HEK293T (cell line): ENCODE measurements at regions not wholly inside any gene's neighbourhood (a gene's known extent, or its start where the extent isn't known, plus 50 kb on each side); places are given as distances from the start of the nearest gene placed in this dataset.
"Not testable (repeated sequence)": the region's sequence is repeated elsewhere in the genome, so short reads cannot be mapped to it uniquely, and the experiment has no call there.

ENCODE experiments used
- CTCF ChIA-PET: fragments of 350-600 bp; formaldehyde crosslinking; extraction: SDS; loops from one replicate; lab custom pipeline; 2021; ENCODE audit warnings: antibody characterized with exemption, inconsistent platforms; lab: Yijun Ruan, JAX
- POLR2A ChIA-PET: fragments of 350-600 bp; formaldehyde crosslinking; extraction: SDS; loops from one replicate; lab custom pipeline; 2020; ENCODE audit warnings: antibody characterized with exemption, inconsistent platforms; lab: Yijun Ruan, JAX
- DNase-seq: peaks from one replicate; pipeline ENCODE4 v3.0.0; 2012; ENCODE audit warnings: mixed read lengths; ENCODE audit errors: extremely low spot score
- ARNT ChIP-seq: fragments of 450-650 bp; IDR thresholded peaks from 2 replicates; pipeline ENCODE4 v1.6.1; 2017; ENCODE audit warnings: mild to moderate bottlenecking
- BHLHE40 ChIP-seq: fragments of 450-650 bp; IDR thresholded peaks from 2 replicates; pipeline ENCODE4 v1.6.1; 2016; ENCODE audit warnings: mild to moderate bottlenecking, moderate library complexity, borderline replicate concordance
- CTBP1 ChIP-seq: fragments of 450-650 bp; IDR thresholded peaks from 2 replicates; pipeline ENCODE4 v1.6.1; 2016; ENCODE audit warnings: borderline replicate concordance
- ELF4 ChIP-seq: fragments of 450-650 bp; IDR thresholded peaks from 2 replicates; pipeline ENCODE4 v1.6.1; 2017; ENCODE audit warnings: antibody characterized with exemption
- FOXA1 ChIP-seq: fragments of 450-650 bp; IDR thresholded peaks from 2 replicates; pipeline ENCODE4 v1.6.1; 2016; ENCODE audit warnings: mild to moderate bottlenecking
- FOXK2 ChIP-seq: fragments of 450-650 bp; IDR thresholded peaks from 2 replicates; pipeline ENCODE4 v1.6.1; 2016; ENCODE audit warnings: mild to moderate bottlenecking
- FOXM1 ChIP-seq: fragments of 450-650 bp; IDR thresholded peaks from 2 replicates; pipeline ENCODE4 v1.6.1; 2017; ENCODE audit warnings: mild to moderate bottlenecking, borderline replicate concordance
- HDGF ChIP-seq: fragments of 450-650 bp; IDR thresholded peaks from 2 replicates; pipeline ENCODE4 v1.6.1; 2017; ENCODE audit warnings: antibody characterized with exemption, borderline replicate concordance
- L3MBTL2 ChIP-seq: fragments of 450-650 bp; conservative IDR thresholded peaks from 2 replicates; pipeline ENCODE4 v1.6.1; 2016; ENCODE audit warnings: mild to moderate bottlenecking
- LEF1 ChIP-seq: fragments of 450-650 bp; IDR thresholded peaks from 2 replicates; pipeline ENCODE4 v1.6.1; 2017; ENCODE audit warnings: mild to moderate bottlenecking, borderline replicate concordance
- NFRKB ChIP-seq: fragments of 450-650 bp; IDR thresholded peaks from 2 replicates; pipeline ENCODE4 v1.6.1; 2016; ENCODE audit warnings: mild to moderate bottlenecking, moderate library complexity
- SP1 ChIP-seq: fragments of 450-650 bp; IDR thresholded peaks from 2 replicates; pipeline ENCODE4 v1.6.1; 2017
- SUZ12 ChIP-seq: fragments of 450-650 bp; IDR thresholded peaks from 2 replicates; pipeline ENCODE4 v1.6.1; 2016; ENCODE audit warnings: mild to moderate bottlenecking
- TARDBP ChIP-seq: fragments of 450-650 bp; IDR thresholded peaks from 2 replicates; pipeline ENCODE4 v1.6.1; 2016
- ZNF384 ChIP-seq: fragments of 450-650 bp; IDR thresholded peaks from 2 replicates; pipeline ENCODE4 v1.6.1; 2016
- TF ChIP-seq, protein P1 (sequence below): fragments of 450-650 bp; IDR thresholded peaks from 2 replicates; pipeline ENCODE4 v1.6.1; 2016

DNA sequence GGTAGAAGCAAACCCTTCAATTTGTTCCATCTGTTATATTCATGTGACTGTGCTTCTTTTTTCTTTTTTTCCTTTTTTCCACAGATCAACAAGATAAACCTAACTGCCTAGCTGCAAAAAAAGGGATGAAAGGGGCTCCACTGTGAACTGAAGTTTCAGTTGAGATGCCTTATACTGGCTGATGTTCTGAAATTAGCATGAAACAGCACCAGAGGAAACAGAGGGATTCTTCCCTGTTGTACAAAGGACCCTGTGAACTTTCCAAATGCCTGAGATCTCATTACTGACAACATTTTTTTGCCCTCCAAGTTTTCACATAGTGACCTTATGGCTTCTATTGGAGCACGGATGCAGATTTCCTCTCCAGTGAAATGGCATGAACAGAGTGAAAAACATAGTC, 302.7 kb upstream of the TFAP2D start:
- CTCF ChIA-PET = no interaction called here
- TF ChIP-seq ELF4 (no peak), LEF1 (no peak), BHLHE40 (no peak), SUZ12 (no peak), FOXK2 (no peak), NFRKB (no peak), L3MBTL2 (no peak), CTBP1 (no peak), ARNT (no peak), HDGF (no peak), TARDBP (no peak), FOXM1 (no peak), FOXA1 (no peak), ZNF384 (no peak), SP1 (no peak)
- TF ChIP-seq, protein P1, sequence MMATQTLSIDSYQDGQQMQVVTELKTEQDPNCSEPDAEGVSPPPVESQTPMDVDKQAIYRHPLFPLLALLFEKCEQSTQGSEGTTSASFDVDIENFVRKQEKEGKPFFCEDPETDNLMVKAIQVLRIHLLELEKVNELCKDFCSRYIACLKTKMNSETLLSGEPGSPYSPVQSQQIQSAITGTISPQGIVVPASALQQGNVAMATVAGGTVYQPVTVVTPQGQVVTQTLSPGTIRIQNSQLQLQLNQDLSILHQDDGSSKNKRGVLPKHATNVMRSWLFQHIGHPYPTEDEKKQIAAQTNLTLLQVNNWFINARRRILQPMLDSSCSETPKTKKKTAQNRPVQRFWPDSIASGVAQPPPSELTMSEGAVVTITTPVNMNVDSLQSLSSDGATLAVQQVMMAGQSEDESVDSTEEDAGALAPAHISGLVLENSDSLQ = no peak
- POLR2A ChIA-PET = no interaction called here
- no peak for DNase-seq

DNA sequence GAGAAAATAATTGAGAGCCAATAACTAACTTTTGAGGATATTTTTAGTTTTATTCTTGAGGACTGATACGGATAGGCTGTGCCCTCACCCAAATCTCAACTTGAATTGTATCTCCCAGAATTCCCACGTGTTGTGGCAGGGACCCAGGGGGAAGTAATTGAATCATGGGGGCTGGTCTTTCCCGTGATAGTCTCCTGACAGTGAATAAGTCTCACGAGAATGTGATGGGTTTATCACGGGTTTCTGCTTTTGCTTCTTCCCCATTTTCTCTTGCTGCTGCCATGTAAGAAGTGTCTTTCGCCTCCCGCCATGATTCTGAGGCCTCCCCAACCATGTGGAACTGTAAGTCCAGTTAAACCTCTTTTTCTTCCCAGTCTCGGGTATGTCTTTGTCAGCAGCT, 292.3 kb upstream of the TFAP2D start:
- POLR2A ChIA-PET, DNase-seq, CTCF ChIA-PET: not testable (repeated sequence)

DNA sequence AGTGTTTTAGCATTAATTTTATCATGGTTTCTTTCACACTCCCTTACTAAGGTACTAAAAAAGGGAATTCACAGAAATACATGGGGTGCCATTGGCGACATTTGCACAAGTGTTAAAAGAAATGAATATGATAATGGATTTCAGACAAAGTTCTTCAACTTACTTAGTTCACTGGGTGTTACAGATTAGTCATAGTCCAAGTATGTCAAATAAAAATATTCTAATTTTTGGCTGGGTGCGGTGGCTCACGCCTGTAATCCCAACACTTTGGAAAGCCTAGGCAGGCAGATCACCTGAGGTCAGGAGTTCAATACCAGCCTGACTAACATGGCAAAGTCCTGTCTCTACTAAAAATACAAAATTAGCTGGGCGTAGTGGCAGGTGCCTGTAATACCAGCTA, 286.1 kb upstream of the TFAP2D start:
- TF ChIP-seq FOXM1 = no peak
- no peak for TF ChIP-seq CTBP1
- TF ChIP-seq TARDBP = no peak
- TF ChIP-seq ELF4 = no peak
- TF ChIP-seq FOXK2 = no peak
- TF ChIP-seq NFRKB = no peak
- TF ChIP-seq, protein P1 = no peak
- no peak for TF ChIP-seq L3MBTL2
- TF ChIP-seq ARNT = no peak
- no peak for TF ChIP-seq BHLHE40
- no peak for TF ChIP-seq SP1
- no peak for TF ChIP-seq HDGF
- no peak for TF ChIP-seq LEF1
- TF ChIP-seq SUZ12 = no peak
- TF ChIP-seq ZNF384 = no peak
- TF ChIP-seq FOXA1 = no peak
- CTCF ChIA-PET = no interaction called here

DNA sequence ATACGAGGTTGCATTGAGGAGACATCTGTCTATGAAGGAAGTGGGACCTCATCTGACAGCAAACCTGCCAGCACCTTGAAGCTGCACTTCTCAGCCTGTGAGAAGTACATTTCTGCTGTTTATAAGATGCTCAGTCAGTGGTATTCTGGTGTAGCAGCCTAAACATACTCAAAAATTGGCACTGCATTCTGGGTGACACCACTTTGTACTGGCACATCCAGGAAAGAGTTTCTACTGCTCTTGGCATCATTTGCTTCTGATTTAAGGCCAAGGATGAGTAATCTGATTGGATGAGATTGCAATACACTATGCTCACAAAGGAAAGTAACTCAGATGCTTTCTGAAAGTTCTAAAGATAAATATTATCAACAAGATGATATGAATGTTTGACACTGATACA, 275.4 kb upstream of the TFAP2D start:
- ChIA-PET POLR2A (no interaction called here), CTCF (no interaction called here)
- TF ChIP-seq SUZ12 (no peak), SP1 (no peak), TARDBP (no peak), BHLHE40 (no peak), ELF4 (no peak), FOXA1 (no peak), HDGF (no peak), NFRKB (no peak), ARNT (no peak), LEF1 (no peak), FOXM1 (no peak), FOXK2 (no peak), ZNF384 (no peak), L3MBTL2 (no peak), CTBP1 (no peak)
- TF ChIP-seq, protein P1 = no peak
- no peak for DNase-seq

More for the DNA sequence above, 286.1 kb upstream of the TFAP2D start:
- DNase-seq = no peak
- POLR2A ChIA-PET = no interaction called here

DNA sequence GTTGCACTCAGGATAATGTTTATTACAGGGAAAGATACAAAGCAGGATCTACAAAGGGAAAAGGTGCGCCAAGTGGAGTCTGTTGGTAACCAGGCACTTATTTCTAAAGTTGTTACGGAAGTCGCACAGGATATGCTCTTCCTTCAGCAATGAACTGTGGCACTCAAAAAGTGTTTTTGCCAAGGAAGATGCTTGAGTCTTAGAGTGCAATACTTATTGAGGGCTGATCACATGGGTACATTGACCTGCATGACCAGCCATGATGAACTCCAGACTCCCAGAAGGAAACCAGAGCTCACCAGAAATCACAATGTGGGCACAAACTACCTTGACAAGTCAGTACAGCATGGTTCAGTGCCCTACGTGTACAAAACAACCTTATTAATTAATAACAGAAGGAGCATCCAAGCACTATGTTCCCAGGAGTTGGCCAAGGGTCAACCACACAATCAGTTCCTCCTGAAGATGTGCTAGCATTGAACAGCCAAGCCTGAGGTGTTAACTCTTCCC, 270.7 kb upstream of the TFAP2D start:
- CTCF ChIA-PET = no interaction called here
- DNase-seq = no peak
- TF ChIP-seq FOXA1 (no peak), FOXM1 (no peak), NFRKB (no peak), L3MBTL2 (no peak), BHLHE40 (no peak), ARNT (no peak), SUZ12 (no peak), ELF4 (no peak)
- POLR2A ChIA-PET = no interaction called here

DNA sequence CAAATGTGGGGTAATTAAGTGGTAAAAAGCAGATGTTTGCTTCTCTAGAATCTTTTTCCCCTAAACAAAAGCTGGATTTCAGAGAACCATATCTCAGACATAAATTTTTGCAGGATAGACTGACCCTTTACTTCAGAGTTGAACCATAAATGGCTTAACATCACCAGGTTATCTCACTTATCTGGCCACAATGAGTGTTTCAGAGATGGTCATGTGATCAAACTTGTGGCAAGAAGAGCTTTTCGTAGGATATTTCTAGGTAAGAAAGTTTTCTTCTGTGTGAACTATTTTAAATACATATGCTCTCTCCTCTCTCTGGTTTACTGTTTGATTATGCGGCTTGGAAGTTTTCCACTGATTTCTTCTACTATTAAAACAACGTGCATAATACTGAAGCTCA, 270.2 kb upstream of the TFAP2D start:
- no peak for DNase-seq

More for the DNA sequence above, 270.2 kb upstream of the TFAP2D start:
- CTCF ChIA-PET = no interaction called here
- TF ChIP-seq FOXA1 (no peak), TARDBP (no peak), LEF1 (no peak), SUZ12 (no peak), NFRKB (no peak), HDGF (no peak), ARNT (no peak), ZNF384 (no peak), FOXK2 (no peak)
- TF ChIP-seq, protein P1 = no peak
- POLR2A ChIA-PET = no interaction called here
